Thoracic aorta (tissue), 2 donors: ENCODE measurements at regions not wholly inside any gene's neighbourhood (a gene's known extent, or its start where the extent isn't known, plus 50 kb on each side); places are given as distances from the start of the nearest gene placed in this dataset.

ENCODE experiments used
- ATAC-seq: fragments of 150-250 bp; one replicate; pipeline ENCODE4 v1.8.0; 2017; ENCODE audit warnings: low read depth; ENCODE audit not compliant: insufficient number of reproducible peaks, low FRiP score
- DNase-seq: peaks from one replicate; pipeline ENCODE4 v3.0.0-alpha.2; 2020; ENCODE audit warnings: low spot score
- H3K27ac ChIP-seq, 2 donors: fragments of 200-600 bp; sonication (generic); 1 replicate in 1 of 2; 2 replicates in 1 of 2; pipeline ENCODE4 v1.5.1; 2016; ENCODE audit warnings: mild to moderate bottlenecking in 2 of 2, moderate library complexity in 2 of 2
- H3K27me3 ChIP-seq: fragments of 200-600 bp; sonication (generic); replicated peaks from 2 replicates; pipeline ENCODE4 v1.6.0; 2016; ENCODE audit warnings: mild to moderate bottlenecking; ENCODE audit not compliant: insufficient read depth
- H3K36me3 ChIP-seq: fragments of 200-600 bp; sonication (generic); one replicate; pipeline ENCODE4 v1.5.1; 2016
- H3K4me1 ChIP-seq, 2 donors: fragments of 200-600 bp; sonication (generic); 1 replicate in 1 of 2; 2 replicates in 1 of 2; pipeline versions ENCODE4 v1.5.1 to v1.6.0; 2016; ENCODE audit warnings: low read depth in 2 of 2, mild to moderate bottlenecking in 1 of 2; ENCODE audit not compliant: control insufficient read depth in 1 of 2
- H3K4me3 ChIP-seq: fragments of 200-600 bp; sonication (generic); 2 replicates; pipeline ENCODE4 v1.5.1; 2016; ENCODE audit warnings: mild to moderate bottlenecking
- H3K9me3 ChIP-seq: fragments of 200-600 bp; sonication (generic); 2 replicates; pipeline ENCODE4 v1.5.1; 2016
- TF ChIP-seq, protein P1 (sequence below): fragments of 200-600 bp; sonication (generic); IDR thresholded peaks from one replicate; pipeline ENCODE4 v1.5.1; 2019; ENCODE audit warnings: antibody characterized with exemption

DNA sequence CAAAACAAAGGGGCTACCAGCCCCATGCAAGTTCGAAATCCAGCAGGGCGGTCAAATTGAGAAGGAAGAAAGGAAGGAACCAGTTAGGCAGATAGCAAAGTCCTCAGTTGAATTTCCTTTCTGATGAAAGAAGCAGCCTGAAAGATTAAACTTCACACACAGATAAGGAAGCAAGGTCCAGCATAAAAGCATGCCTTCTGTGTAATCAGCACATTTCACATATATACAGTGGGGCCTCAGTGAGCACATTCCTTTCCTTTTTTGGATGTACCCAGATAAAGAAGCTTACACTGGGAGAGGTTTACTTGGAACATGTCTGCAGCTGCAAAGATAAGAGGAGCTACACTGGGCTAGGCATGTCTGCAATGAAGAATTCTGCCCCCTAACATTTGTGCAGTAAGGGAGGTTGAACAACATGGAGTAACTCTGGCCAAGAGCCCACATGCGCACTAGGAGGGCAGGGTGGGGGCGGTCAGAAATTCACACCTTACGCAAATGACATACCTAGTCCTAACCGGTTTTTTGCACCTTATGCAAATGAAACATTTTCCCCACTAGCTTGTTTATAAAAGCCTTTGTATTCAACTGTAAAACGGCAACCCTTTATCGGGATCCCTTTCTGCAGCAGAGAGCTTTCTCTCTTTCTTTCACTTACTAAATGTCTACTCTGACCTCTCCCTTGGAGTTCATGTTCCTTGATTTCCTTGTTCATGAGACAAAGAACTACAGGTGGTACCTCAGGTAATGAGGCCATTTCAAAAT lies 149.7 kb upstream of the FBXL17 start:
- Histone ChIP-seq H3K9me3 (no peaks in the 10 kb centered on the region), H3K36me3 (no peaks in the 10 kb centered on the region), H3K27me3 (no peaks in the 10 kb centered on the region), H3K4me3 (no peak overlapping the region), H3K4me1 (no peaks in the 10 kb centered on the region), H3K27ac (no peak overlapping the region)
- DNase-seq: no peak
- ATAC-seq: no peak
- TF ChIP-seq, protein P1, sequence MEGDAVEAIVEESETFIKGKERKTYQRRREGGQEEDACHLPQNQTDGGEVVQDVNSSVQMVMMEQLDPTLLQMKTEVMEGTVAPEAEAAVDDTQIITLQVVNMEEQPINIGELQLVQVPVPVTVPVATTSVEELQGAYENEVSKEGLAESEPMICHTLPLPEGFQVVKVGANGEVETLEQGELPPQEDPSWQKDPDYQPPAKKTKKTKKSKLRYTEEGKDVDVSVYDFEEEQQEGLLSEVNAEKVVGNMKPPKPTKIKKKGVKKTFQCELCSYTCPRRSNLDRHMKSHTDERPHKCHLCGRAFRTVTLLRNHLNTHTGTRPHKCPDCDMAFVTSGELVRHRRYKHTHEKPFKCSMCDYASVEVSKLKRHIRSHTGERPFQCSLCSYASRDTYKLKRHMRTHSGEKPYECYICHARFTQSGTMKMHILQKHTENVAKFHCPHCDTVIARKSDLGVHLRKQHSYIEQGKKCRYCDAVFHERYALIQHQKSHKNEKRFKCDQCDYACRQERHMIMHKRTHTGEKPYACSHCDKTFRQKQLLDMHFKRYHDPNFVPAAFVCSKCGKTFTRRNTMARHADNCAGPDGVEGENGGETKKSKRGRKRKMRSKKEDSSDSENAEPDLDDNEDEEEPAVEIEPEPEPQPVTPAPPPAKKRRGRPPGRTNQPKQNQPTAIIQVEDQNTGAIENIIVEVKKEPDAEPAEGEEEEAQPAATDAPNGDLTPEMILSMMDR: no peak

DNA sequence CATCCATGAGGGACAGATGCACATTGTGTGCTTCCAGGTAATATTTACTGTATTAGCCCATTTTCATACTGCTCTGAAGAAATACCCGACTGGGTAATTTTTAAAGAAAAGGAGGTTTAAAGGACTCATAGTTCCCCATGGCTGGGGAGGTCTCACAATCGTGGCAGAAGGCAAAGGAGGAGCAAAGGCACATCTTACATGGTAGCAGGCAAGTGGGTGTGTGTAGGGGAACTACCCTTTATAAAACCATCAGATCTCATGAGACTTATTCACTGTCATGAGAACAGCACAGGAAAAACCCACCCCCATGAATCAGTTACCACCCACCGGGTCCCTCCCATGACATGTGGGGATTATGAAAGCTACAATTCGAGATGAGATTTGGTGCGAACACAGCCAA lies 148.8 kb upstream of the FBXL17 start:
- Histone ChIP-seq H3K27ac (no peak overlapping the region), H3K4me1 (no peaks in the 10 kb centered on the region), H3K9me3 (no peaks in the 10 kb centered on the region), H3K36me3 (no peaks in the 10 kb centered on the region), H3K27me3 (no peaks in the 10 kb centered on the region), H3K4me3 (no peak overlapping the region)
- no peak for DNase-seq
- TF ChIP-seq, protein P1: no peak
- ATAC-seq: no peak

DNA sequence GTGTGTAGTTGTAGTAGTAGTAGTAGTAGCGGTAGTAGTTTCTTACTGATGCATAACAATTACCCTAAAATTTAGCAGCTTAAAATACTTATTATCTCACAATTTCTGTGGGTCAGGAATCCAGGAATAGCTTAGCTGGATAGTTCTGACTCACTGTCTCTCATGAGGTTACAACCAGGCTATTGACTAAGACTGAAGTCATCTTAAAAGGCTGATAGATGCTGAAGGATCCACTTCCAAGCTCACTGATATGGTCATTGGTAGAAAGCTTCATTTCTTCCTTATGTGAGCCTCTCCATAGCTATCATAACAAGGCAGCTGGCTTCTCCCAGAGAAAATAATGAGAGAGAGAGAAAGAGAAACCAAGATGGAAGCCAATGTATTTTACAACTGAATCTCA lies 147.5 kb upstream of the FBXL17 start:
- Histone ChIP-seq H3K27me3 (no peaks in the 10 kb centered on the region), H3K4me1 (no peaks in the 10 kb centered on the region), H3K4me3 (no peak overlapping the region), H3K36me3 (no peaks in the 10 kb centered on the region), H3K27ac (no peak overlapping the region), H3K9me3 (no peaks in the 10 kb centered on the region)
- no peak for DNase-seq
- no peak for ATAC-seq
- TF ChIP-seq, protein P1: no peak

DNA sequence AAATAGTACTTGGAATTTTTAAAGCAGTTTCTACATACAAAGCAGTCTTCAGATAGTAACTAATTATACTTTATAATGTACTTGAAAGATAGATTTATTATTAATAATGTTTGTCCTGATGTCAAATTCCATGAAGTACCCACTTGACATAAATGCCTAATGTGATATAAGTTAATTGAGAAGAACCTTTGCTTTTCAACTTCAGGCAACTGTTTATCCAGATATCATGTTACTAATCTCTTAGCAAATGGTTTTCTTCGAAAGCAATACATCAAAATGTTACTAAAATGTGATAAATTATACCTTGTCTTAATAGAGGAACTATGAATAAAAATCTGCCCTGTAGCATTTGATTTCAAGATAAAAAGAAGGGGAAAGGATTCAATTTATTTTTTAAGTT lies 146.8 kb upstream of the FBXL17 start:
- Histone ChIP-seq H3K4me1 (no peaks in the 10 kb centered on the region), H3K27ac (no peak overlapping the region), H3K9me3 (no peaks in the 10 kb centered on the region), H3K27me3 (no peaks in the 10 kb centered on the region), H3K4me3 (no peak overlapping the region), H3K36me3 (no peaks in the 10 kb centered on the region)
- ATAC-seq (no peak), DNase-seq (no peak)
- TF ChIP-seq, protein P1: no peak

DNA sequence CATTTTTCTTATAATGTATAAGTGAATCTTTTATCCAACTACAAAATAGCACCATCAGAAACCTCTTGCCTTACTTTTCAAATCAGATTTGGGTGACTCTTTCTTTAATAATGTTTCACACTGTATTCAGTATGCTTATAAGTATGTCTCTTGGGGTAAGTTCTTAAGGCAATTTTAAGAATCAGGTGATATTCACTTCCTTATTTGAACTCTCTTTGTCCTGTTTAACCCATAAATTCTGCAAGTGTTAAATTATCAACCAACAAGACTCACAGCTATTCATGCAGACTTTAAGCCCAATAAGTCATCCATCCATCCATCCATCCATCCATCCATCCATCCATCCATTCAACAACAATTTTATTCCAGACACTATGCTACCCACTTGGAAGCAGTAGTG lies 142.7 kb upstream of the FBXL17 start:
- no peak overlapping the region for H3K27ac ChIP-seq
- H3K4me3 ChIP-seq: no peak overlapping the region
- no peaks in the 10 kb centered on the region for H3K9me3 ChIP-seq
- DNase-seq (no peak), ATAC-seq (no peak)
- TF ChIP-seq, protein P1: no peak
- H3K27me3 ChIP-seq: no peaks in the 10 kb centered on the region
- H3K4me1 ChIP-seq: no peaks in the 10 kb centered on the region
- H3K36me3 ChIP-seq: no peaks in the 10 kb centered on the region
